K562 (cell line): ENCODE measurements at regions not wholly inside any gene's neighbourhood (a gene's known extent, or its start where the extent isn't known, plus 50 kb on each side); places are given as distances from the start of the nearest gene placed in this dataset.

Experiments used
- ATAC-seq: fragments of 200-7000 bp; cut with Tn5 transposase; 3 replicates; pipeline ENCODE4 v1.9.1; 2020; ENCODE audit warnings: moderate library complexity
- BruUV-seq: library from RNA; stranded (reverse); fragments of 400-500 nt; replicated peaks from 2 replicates; lab custom pipeline; 2021; lab: Mats Ljungman, UMichigan
- CTCF ChIA-PET: fragments of 300-600 bp; formaldehyde crosslinking; extraction: SDS; loops from one replicate; lab custom pipeline; 2021; ENCODE audit warnings: low intra/inter-chr PET ratio; lab: Yijun Ruan, JAX
- POLR2A ChIA-PET: fragments of 300-600, 350-650 bp; sonication (Branson Sonifier 250); formaldehyde crosslinking; extraction: SDS; loops from one replicate; lab custom pipeline; 2021; ENCODE audit warnings: antibody characterized with exemption, inconsistent platforms; lab: Yijun Ruan, JAX
- DNase-seq, 4 experiments: peaks; one replicate each; pipeline versions ENCODE4 v3.0.0 to v3.0.0-alpha.2; 2011 to 2018; ENCODE audit warnings: low spot score in 3 of 4, mixed read lengths in 3 of 4; ENCODE audit errors: extremely low read depth in 1 of 4
- FAIRE-seq: peaks from 2 replicates; lab custom pipeline; 2011; peaks lifted over from hg19 to GRCh38; lab: Jason Lieb, UNC
- H2AFZ ChIP-seq: 2 replicates; pipeline ENCODE4 v1.6.0; 2011; ENCODE audit warnings: low read depth, low read length, control low read depth, inconsistent platforms
- H3K27ac ChIP-seq: fragments of 200-600 bp; 3 replicates; pipeline ENCODE4 v1.8.0; 2011; ENCODE audit warnings: low read depth, mild to moderate bottlenecking, control low read depth, inconsistent platforms, low read length, moderate library complexity, mixed read lengths; ENCODE audit errors: extremely low read depth
- H3K27me3 ChIP-seq, 2 experiments: fragments of 300-600 bp in 1 of 2; 2 replicates in 1 of 2; 3 replicates in 1 of 2; pipeline versions ENCODE4 v1.6.0 to v1.8.0; 2011; ENCODE audit warnings: inconsistent platforms in 2 of 2, low read length in 2 of 2, mild to moderate bottlenecking in 1 of 2, mixed read lengths in 1 of 2, moderate library complexity in 1 of 2; ENCODE audit not compliant: control insufficient read depth in 2 of 2, insufficient read depth in 2 of 2
- H3K36me3 ChIP-seq: fragments of 300-600 bp; 3 replicates; pipeline ENCODE4 v1.8.0; 2011; ENCODE audit warnings: mild to moderate bottlenecking, low read length, inconsistent platforms; ENCODE audit not compliant: control insufficient read depth, insufficient read depth
- H3K4me1 ChIP-seq, 2 experiments: fragments of 200-600 bp in 1 of 2; replicated peaks in 1 of 2; 2 replicates in 1 of 2; 3 replicates in 1 of 2; pipeline versions ENCODE4 v1.5.1 to v1.8.0; 2011; ENCODE audit warnings: inconsistent platforms in 2 of 2, low read length in 2 of 2, mild to moderate bottlenecking in 1 of 2, mixed read lengths in 1 of 2, moderate library complexity in 1 of 2; ENCODE audit not compliant: control insufficient read depth in 2 of 2, insufficient read depth in 2 of 2
- H3K4me2 ChIP-seq: 2 replicates; pipeline ENCODE4 v1.6.1; 2011; ENCODE audit warnings: low read length, control low read depth, inconsistent platforms, mixed read lengths; ENCODE audit not compliant: insufficient read depth
- H3K4me3 ChIP-seq: fragments of 200-600 bp; sonication (generic), shearing (Covaris generic); 2 replicates; pipeline ENCODE4 v1.5.1; 2016; ENCODE audit warnings: control low read depth, inconsistent platforms
- H3K79me2 ChIP-seq: fragments of 200-600 bp; 3 replicates; pipeline ENCODE4 v1.8.0; 2011; ENCODE audit warnings: low read length, inconsistent platforms; ENCODE audit not compliant: control insufficient read depth, insufficient read depth
- H3K9ac ChIP-seq, 2 experiments: 2 replicates each; pipeline versions ENCODE4 v1.6.0 to v1.6.1; 2011; ENCODE audit warnings: low read depth in 2 of 2, low read length in 2 of 2, control low read depth in 1 of 2, inconsistent platforms in 1 of 2, mild to moderate bottlenecking in 1 of 2, mixed read lengths in 1 of 2; ENCODE audit not compliant: insufficient read depth in 1 of 2
- H3K9me1 ChIP-seq: one replicate; pipeline ENCODE4 v1.6.0; 2011; ENCODE audit warnings: inconsistent platforms, mild to moderate bottlenecking, low read length, moderate library complexity; ENCODE audit not compliant: control insufficient read depth, insufficient read depth
- H3K9me3 ChIP-seq: replicated peaks from 2 replicates; pipeline ENCODE4 v1.5.1; 2011; ENCODE audit warnings: low read depth, low read length, inconsistent platforms; ENCODE audit not compliant: control insufficient read depth, insufficient read depth
- H4K20me1 ChIP-seq: replicated peaks from 2 replicates; pipeline ENCODE4 v1.6.1; 2011; ENCODE audit warnings: low read length, inconsistent platforms, mixed read lengths; ENCODE audit not compliant: control insufficient read depth, insufficient read depth
- ADNP ChIP-seq: fragments of 200-800 bp; sonication (Bioruptor generic); IDR thresholded peaks from 2 replicates; pipeline ENCODE4 v1.6.1; 2016; ENCODE audit warnings: missing genetic modification characterization, missing compliant biosample characterization
- HNRNPUL1 ChIP-seq: fragments of 200-400 bp; formaldehyde crosslinking; IDR thresholded peaks from 2 replicates; pipeline ENCODE4 v1.6.1; 2017; ENCODE audit warnings: low read length
- NELFE ChIP-seq: IDR thresholded peaks from 2 replicates; pipeline ENCODE4 v1.6.1; 2011; ENCODE audit warnings: mild to moderate bottlenecking; ENCODE audit not compliant: insufficient read depth, insufficient read length
- YY1 ChIP-seq, 3 experiments: IDR thresholded peaks; 2 replicates each; pipeline ENCODE4 v1.6.1; 2011; ENCODE audit warnings: low read length in 2 of 3, mild to moderate bottlenecking in 2 of 3, moderate library complexity in 2 of 3, borderline replicate concordance in 1 of 3, control low read depth in 1 of 3, low read depth in 1 of 3; ENCODE audit not compliant: insufficient read depth in 3 of 3, insufficient replicate concordance in 2 of 3, control insufficient read depth in 1 of 3, insufficient read length in 1 of 3; ENCODE audit errors: extremely low read depth in 1 of 3
- ZNF551 ChIP-seq: fragments of 250-450 bp; sonication (Bioruptor Pico); IDR thresholded peaks from 2 replicates; pipeline ENCODE4 v1.5.0; 2021; ENCODE audit warnings: mild to moderate bottlenecking, moderate library complexity
- ZNF668 ChIP-seq: fragments of 250-450 bp; sonication (Bioruptor Pico); IDR thresholded peaks from 2 replicates; pipeline ENCODE4 v1.8.0; 2022; ENCODE audit warnings: mild to moderate bottlenecking, inconsistent platforms
- ZNF699 ChIP-seq: fragments of 250-450 bp; sonication (Bioruptor Pico); IDR thresholded peaks from 2 replicates; pipeline ENCODE4 v1.8.0; 2021; ENCODE audit warnings: mild to moderate bottlenecking, moderate library complexity; ENCODE audit not compliant: insufficient replicate concordance
- WGBS: fragments of 100-300 bp; shearing (Covaris generic); methylation state at CpG from one replicate; pipeline ENCODE4 v1.1.6; 2016; ENCODE audit warnings: low coverage, mixed read lengths; ENCODE audit not compliant: insufficient coverage; ENCODE audit errors: missing lambda C conversion rate; 5-methylcytosine and 5-hydroxymethylcytosine counted together
- in situ Hi-C: fragments of 300-500 bp; cut with MboI; formaldehyde crosslinking; loops from 4 replicates; pipeline ENCODE4 v1.15.0; 2018; ENCODE audit warnings: inconsistent platforms, mixed read lengths
- intact Hi-C: fragments of 100-400 bp; cut with micrococcal nuclease; formaldehyde crosslinking; loops from 2 replicates; pipeline ENCODE4 v1.14.2; 2022
- TF ChIP-seq, protein P1 (sequence below): fragments of 450-650 bp; formaldehyde crosslinking; conservative IDR thresholded peaks from 2 replicates; pipeline ENCODE4 v1.4.0; 2022; ENCODE audit warnings: mild to moderate bottlenecking, missing genetic modification characterization

DNA sequence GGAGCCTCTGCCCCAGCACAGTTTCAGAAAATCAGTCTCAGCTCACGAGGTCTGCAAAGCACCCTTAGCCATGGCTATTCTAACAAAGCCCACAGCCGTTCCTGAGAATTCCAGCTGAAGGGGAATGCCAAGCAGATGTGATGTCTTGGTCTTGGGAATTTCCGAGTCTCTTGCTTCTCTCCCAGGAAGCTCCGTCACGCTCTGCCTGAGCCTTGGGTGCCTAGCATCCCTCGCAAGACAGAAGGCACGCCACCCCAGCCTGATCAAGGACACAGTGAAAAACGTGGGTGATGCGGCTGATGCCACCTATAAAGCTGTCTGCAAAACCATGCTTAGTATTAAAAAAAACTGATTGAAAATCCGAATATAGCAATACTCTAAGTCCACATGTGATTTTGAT is 254.6 kb downstream of the SH3BP4 start:
- Histone ChIP-seq H2AFZ (no peak overlapping the region), H3K9me3 (no peaks in the 10 kb centered on the region), H3K27ac (no peak overlapping the region), H3K4me1 (no peaks in the 10 kb centered on the region), H3K9ac (no peak overlapping the region)
- in situ Hi-C loops, result no loop called here
- no peak for TF ChIP-seq ZNF551 (CRISPR knock-in tag)
- TF ChIP-seq ZNF699, result no peak
- no peak for TF ChIP-seq YY1 (IDR thresholded peaks at IDR 0.05; ENCODE audit: borderline replicate concordance in 1 of 3, control insufficient read depth in 1 of 3, extremely low read depth in 1 of 3, insufficient read depth in 3 of 3, insufficient read length in 1 of 3, insufficient replicate concordance in 2 of 3, low read depth in 1 of 3, low read length in 2 of 3)
- TF ChIP-seq ADNP (tag), result no peak
- TF ChIP-seq, protein P1, sequence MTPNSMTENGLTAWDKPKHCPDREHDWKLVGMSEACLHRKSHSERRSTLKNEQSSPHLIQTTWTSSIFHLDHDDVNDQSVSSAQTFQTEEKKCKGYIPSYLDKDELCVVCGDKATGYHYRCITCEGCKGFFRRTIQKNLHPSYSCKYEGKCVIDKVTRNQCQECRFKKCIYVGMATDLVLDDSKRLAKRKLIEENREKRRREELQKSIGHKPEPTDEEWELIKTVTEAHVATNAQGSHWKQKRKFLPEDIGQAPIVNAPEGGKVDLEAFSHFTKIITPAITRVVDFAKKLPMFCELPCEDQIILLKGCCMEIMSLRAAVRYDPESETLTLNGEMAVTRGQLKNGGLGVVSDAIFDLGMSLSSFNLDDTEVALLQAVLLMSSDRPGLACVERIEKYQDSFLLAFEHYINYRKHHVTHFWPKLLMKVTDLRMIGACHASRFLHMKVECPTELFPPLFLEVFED (CRISPR knock-in tag), result no peak
- TF ChIP-seq ZNF668 (CRISPR knock-in tag), result no peak
- TF ChIP-seq NELFE, result no peak
- no peak for TF ChIP-seq HNRNPUL1
- TF ChIP-seq, all 486 proteins: peak for 0
- no TSS peak for BruUV-seq
- Histone ChIP-seq H4K20me1 (no peaks in the 10 kb centered on the region), H3K4me3 (no peak overlapping the region), H3K79me2 (no peaks in the 10 kb centered on the region), H3K4me2 (no peak overlapping the region), H3K9me1 (no peaks in the 10 kb centered on the region), H3K27me3 (peaks cover 0 to 41% of the 10 kb centered on the region in 2 experiments; a peak in 2 of 5 replicates), H3K36me3 (no peaks in the 10 kb centered on the region)
- ChIA-PET POLR2A (no interaction called here), CTCF (no interaction called here)
- DNase-seq, result no peak
- ATAC-seq, result no peak
- FAIRE-seq, result no peak
- 2% methylated on average over 6 of the region's 10 CpGs for WGBS
- intact Hi-C loops, result no loop called here
